NOMO-1 (cell line): ENCODE measurements at regions not wholly inside any gene's neighbourhood (a gene's known extent, or its start where the extent isn't known, plus 50 kb on each side); places are given as distances from the start of the nearest gene placed in this dataset.

Experiments used
- DNase-seq, 2 experiments: peaks; one replicate each; lab custom pipeline; 2025; ENCODE audit not compliant: unreplicated experiment in 2 of 2; lab: John Stamatoyannopoulos, UW

- no peak for DNase-seq
Measured at GRCh38 chr13:97627566-97627965, 193.6 kb downstream of the RAP2A start.

- no peak for DNase-seq
Measured at GRCh38 chr13:97629601-97630272, 195.8 kb downstream of the RAP2A start.

GRCh38 chr13:97630725-97631124 lies 196.8 kb downstream of the RAP2A start:
- DNase-seq, result no peak

GRCh38 chr13:97631158-97631557 lies 197.2 kb downstream of the RAP2A start:
- no peak for DNase-seq

- no peak for DNase-seq
Measured at GRCh38 chr13:97639236-97639635, 205.3 kb downstream of the RAP2A start.

GRCh38 chr13:97640268-97640667 lies 206.3 kb downstream of the RAP2A start:
- no peak for DNase-seq

GRCh38 chr13:97648171-97648880 lies 214.4 kb downstream of the RAP2A start:
- no peak for DNase-seq

- no peak for DNase-seq
Measured at GRCh38 chr13:97648881-97649224, 214.9 kb downstream of the RAP2A start.

- DNase-seq, result no peak
Measured at GRCh38 chr13:97653443-97654140, 219.6 kb downstream of the RAP2A start.

GRCh38 chr13:97654236-97654635 lies 220.3 kb downstream of the RAP2A start:
- no peak for DNase-seq

- DNase-seq, result no peak
Measured at GRCh38 chr13:97658556-97658955, 224.6 kb downstream of the RAP2A start.

- DNase-seq, result no peak
Measured at GRCh38 chr13:97659602-97660001, 225.6 kb downstream of the RAP2A start.

- no peak for DNase-seq
Measured at GRCh38 chr13:97660594-97661260, 226.8 kb downstream of the RAP2A start.

- DNase-seq, result no peak
Measured at GRCh38 chr13:97686594-97686993, 252.6 kb downstream of the RAP2A start.

- DNase-seq, result no peak
Measured at GRCh38 chr13:97692628-97693027, 258.7 kb downstream of the RAP2A start.

- DNase-seq, result no peak
Measured at GRCh38 chr13:97695684-97696083, 257.8 kb upstream of the IPO5 start.

- no peak for DNase-seq
Measured at GRCh38 chr13:97696921-97697320, 256.6 kb upstream of the IPO5 start.

- no peak for DNase-seq
Measured at GRCh38 chr13:97700306-97700848, 253.1 kb upstream of the IPO5 start.

GRCh38 chr13:97702614-97703013 lies 250.9 kb upstream of the IPO5 start:
- DNase-seq, result no peak

- DNase-seq, result no peak
Measured at GRCh38 chr13:97710797-97711196, 242.7 kb upstream of the IPO5 start.

GRCh38 chr13:97712770-97713169 lies 240.7 kb upstream of the IPO5 start:
- no peak for DNase-seq
